Neural cell (in vitro differentiated cells): ENCODE measurements at regions not wholly inside any gene's neighbourhood (a gene's known extent, or its start where the extent isn't known, plus 50 kb on each side); places are given as distances from the start of the nearest gene placed in this dataset.

Source experiments
- EP300 ChIP-seq: fragments of 450-650 bp; conservative IDR thresholded peaks from 2 replicates; pipeline ENCODE4 v1.6.1; 2014; ENCODE audit warnings: antibody characterized with exemption, mild to moderate bottlenecking, moderate library complexity; ENCODE audit not compliant: poor library complexity, severe bottlenecking
- EZH2 ChIP-seq: fragments of 200-600, 300-800 bp; shearing (Covaris generic), sonication (generic); IDR thresholded peaks from 2 replicates; pipeline ENCODE4 v1.6.1; 2014; ENCODE audit warnings: antibody characterized with exemption, low read length, borderline replicate concordance, mild to moderate bottlenecking; ENCODE audit not compliant: insufficient read depth, poor library complexity, severe bottlenecking
- MXI1 ChIP-seq: fragments of 450-650 bp; conservative IDR thresholded peaks from 2 replicates; pipeline ENCODE4 v1.6.1; 2014; ENCODE audit warnings: antibody characterized with exemption, mild to moderate bottlenecking; ENCODE audit not compliant: poor library complexity, severe bottlenecking
- POLR2AphosphoS5 ChIP-seq: IDR thresholded peaks from 2 replicates; pipeline ENCODE4 v1.6.1; 2012
- RAD21 ChIP-seq: fragments of 450-650 bp; conservative IDR thresholded peaks from 2 replicates; pipeline ENCODE4 v1.6.1; 2014; ENCODE audit warnings: antibody characterized with exemption, mild to moderate bottlenecking, moderate library complexity
- SMC3 ChIP-seq: fragments of 450-650 bp; conservative IDR thresholded peaks from 2 replicates; pipeline ENCODE4 v1.6.1; 2014; ENCODE audit warnings: antibody characterized with exemption, mild to moderate bottlenecking, moderate library complexity; ENCODE audit not compliant: poor library complexity
- TAF1 ChIP-seq: IDR thresholded peaks from 2 replicates; pipeline ENCODE4 v1.6.1; 2012; ENCODE audit warnings: low read depth
- TF ChIP-seq, protein P1 (sequence below): fragments of 450-650 bp; IDR thresholded peaks from 2 replicates; pipeline ENCODE4 v1.5.1; 2014; ENCODE audit warnings: antibody characterized with exemption, mild to moderate bottlenecking, moderate library complexity; ENCODE audit not compliant: poor library complexity, severe bottlenecking
- TF ChIP-seq, protein P2 (sequence below): IDR thresholded peaks from 2 replicates; pipeline ENCODE4 v1.6.1; 2012; ENCODE audit warnings: borderline replicate concordance

DNA sequence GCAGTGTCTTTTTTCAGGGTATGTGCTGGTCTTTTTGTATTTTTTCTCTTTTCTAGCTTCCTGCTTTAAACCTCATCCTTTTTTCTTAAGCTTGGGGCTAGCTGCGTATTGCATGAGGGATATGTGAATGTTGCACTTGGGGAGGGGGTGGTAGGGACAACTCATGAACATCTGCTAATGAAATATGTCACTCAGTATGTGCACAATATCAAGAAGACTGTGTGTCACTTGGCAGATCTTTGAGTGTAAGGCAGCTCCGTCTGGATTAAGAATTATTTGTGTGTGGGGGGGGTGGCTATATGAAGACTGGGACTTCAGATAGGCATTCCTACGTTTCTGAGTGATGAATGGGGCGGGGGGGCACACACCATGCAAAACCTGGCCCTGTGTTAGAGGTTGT is 170.4 kb upstream of the CACNA1E start:
- TF ChIP-seq MXI1, result no peak
- TF ChIP-seq, protein P1, sequence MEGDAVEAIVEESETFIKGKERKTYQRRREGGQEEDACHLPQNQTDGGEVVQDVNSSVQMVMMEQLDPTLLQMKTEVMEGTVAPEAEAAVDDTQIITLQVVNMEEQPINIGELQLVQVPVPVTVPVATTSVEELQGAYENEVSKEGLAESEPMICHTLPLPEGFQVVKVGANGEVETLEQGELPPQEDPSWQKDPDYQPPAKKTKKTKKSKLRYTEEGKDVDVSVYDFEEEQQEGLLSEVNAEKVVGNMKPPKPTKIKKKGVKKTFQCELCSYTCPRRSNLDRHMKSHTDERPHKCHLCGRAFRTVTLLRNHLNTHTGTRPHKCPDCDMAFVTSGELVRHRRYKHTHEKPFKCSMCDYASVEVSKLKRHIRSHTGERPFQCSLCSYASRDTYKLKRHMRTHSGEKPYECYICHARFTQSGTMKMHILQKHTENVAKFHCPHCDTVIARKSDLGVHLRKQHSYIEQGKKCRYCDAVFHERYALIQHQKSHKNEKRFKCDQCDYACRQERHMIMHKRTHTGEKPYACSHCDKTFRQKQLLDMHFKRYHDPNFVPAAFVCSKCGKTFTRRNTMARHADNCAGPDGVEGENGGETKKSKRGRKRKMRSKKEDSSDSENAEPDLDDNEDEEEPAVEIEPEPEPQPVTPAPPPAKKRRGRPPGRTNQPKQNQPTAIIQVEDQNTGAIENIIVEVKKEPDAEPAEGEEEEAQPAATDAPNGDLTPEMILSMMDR, result no peak
- TF ChIP-seq EZH2, result no peak
- no peak for TF ChIP-seq SMC3
- TF ChIP-seq, protein P2, sequence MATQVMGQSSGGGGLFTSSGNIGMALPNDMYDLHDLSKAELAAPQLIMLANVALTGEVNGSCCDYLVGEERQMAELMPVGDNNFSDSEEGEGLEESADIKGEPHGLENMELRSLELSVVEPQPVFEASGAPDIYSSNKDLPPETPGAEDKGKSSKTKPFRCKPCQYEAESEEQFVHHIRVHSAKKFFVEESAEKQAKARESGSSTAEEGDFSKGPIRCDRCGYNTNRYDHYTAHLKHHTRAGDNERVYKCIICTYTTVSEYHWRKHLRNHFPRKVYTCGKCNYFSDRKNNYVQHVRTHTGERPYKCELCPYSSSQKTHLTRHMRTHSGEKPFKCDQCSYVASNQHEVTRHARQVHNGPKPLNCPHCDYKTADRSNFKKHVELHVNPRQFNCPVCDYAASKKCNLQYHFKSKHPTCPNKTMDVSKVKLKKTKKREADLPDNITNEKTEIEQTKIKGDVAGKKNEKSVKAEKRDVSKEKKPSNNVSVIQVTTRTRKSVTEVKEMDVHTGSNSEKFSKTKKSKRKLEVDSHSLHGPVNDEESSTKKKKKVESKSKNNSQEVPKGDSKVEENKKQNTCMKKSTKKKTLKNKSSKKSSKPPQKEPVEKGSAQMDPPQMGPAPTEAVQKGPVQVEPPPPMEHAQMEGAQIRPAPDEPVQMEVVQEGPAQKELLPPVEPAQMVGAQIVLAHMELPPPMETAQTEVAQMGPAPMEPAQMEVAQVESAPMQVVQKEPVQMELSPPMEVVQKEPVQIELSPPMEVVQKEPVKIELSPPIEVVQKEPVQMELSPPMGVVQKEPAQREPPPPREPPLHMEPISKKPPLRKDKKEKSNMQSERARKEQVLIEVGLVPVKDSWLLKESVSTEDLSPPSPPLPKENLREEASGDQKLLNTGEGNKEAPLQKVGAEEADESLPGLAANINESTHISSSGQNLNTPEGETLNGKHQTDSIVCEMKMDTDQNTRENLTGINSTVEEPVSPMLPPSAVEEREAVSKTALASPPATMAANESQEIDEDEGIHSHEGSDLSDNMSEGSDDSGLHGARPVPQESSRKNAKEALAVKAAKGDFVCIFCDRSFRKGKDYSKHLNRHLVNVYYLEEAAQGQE, result no peak
- TF ChIP-seq POLR2AphosphoS5, result no peak
- TF ChIP-seq RAD21, result no peak
- TF ChIP-seq TAF1, result no peak
- TF ChIP-seq EP300, result no peak
